ENCODE measurements at regions not wholly inside any gene's neighbourhood (a gene's known extent, or its start where the extent isn't known, plus 50 kb on each side); places are given as distances from the start of the nearest gene placed in this dataset.

DNA sequence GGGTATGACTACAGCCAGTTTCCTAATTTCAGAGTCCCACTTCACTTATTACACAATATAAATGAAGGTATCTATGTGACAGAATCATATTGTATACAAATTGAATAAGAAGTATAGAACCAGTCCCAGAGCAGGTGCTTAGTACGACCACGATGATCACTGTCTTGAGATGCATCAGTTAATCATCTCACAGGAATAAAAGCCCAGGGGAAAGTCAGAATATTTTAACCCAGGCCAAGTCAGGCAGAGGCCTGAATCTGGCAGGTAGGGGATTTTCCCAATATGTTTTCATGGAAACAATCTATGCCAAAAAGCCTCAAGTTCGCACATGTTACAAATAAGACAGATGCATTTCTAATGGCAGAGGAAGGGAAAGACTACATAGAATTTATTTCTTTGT, 758.4 kb downstream of the BCL11B start:
- H3K4me3 ChIP-seq (ENCODE audit: insufficient read depth, low read depth, low read length): no peak overlapping the region
- H3K9me3 Mint-ChIP-seq (ENCODE audit: unreplicated experiment): peaks cover 1% of the 10 kb centered on the region
- FAIRE-seq (no peak), DNase-seq (ENCODE audit: low read depth) (no peak)
- no peaks in the 10 kb centered on the region for H3K9me3 ChIP-seq (ENCODE audit: insufficient read depth, low read depth, low read length)
- H3K4me1 Mint-ChIP-seq (ENCODE audit: low read depth, unreplicated experiment): no peaks in the 10 kb centered on the region
- H3K27me3 ChIP-seq (ENCODE audit: insufficient read depth, low read length): no peaks in the 10 kb centered on the region
- H3K27ac Mint-ChIP-seq (ENCODE audit: unreplicated experiment): no peak overlapping the region
- no peak overlapping the region for H3K4me2 ChIP-seq (ENCODE audit: low read length)
- no peaks in the 10 kb centered on the region for H3K79me2 ChIP-seq (ENCODE audit: insufficient read depth, low read length)
- H4K20me1 ChIP-seq (ENCODE audit: insufficient read depth, low read length): no peaks in the 10 kb centered on the region
- H3K9ac ChIP-seq (ENCODE audit: low read length): no peak overlapping the region
- H3K27me3 Mint-ChIP-seq (ENCODE audit: low read depth, unreplicated experiment): peaks cover 21% of the 10 kb centered on the region
- no peaks in the 10 kb centered on the region for H3K4me1 ChIP-seq (ENCODE audit: insufficient read depth, low read length)
- TF ChIP-seq, protein P1, sequence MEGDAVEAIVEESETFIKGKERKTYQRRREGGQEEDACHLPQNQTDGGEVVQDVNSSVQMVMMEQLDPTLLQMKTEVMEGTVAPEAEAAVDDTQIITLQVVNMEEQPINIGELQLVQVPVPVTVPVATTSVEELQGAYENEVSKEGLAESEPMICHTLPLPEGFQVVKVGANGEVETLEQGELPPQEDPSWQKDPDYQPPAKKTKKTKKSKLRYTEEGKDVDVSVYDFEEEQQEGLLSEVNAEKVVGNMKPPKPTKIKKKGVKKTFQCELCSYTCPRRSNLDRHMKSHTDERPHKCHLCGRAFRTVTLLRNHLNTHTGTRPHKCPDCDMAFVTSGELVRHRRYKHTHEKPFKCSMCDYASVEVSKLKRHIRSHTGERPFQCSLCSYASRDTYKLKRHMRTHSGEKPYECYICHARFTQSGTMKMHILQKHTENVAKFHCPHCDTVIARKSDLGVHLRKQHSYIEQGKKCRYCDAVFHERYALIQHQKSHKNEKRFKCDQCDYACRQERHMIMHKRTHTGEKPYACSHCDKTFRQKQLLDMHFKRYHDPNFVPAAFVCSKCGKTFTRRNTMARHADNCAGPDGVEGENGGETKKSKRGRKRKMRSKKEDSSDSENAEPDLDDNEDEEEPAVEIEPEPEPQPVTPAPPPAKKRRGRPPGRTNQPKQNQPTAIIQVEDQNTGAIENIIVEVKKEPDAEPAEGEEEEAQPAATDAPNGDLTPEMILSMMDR (IDR thresholded peaks at IDR 0.05; ENCODE audit: insufficient read depth, low read depth, low read length): no peak
- TF ChIP-seq EZH2 (IDR thresholded peaks at IDR 0.05; ENCODE audit: insufficient read depth, low read length): no peak
- H2AFZ ChIP-seq (ENCODE audit: low read depth, low read length): no peak overlapping the region
- H3K4me3 Mint-ChIP-seq (ENCODE audit: unreplicated experiment): no peak overlapping the region
- no peaks in the 10 kb centered on the region for H3K36me3 ChIP-seq (ENCODE audit: insufficient read depth, low read length)
- no peaks in the 10 kb centered on the region for H3K36me3 Mint-ChIP-seq (ENCODE audit: low read depth, unreplicated experiment)
- H3K27ac ChIP-seq (ENCODE audit: low read depth, low read length): no peak overlapping the region

DNA sequence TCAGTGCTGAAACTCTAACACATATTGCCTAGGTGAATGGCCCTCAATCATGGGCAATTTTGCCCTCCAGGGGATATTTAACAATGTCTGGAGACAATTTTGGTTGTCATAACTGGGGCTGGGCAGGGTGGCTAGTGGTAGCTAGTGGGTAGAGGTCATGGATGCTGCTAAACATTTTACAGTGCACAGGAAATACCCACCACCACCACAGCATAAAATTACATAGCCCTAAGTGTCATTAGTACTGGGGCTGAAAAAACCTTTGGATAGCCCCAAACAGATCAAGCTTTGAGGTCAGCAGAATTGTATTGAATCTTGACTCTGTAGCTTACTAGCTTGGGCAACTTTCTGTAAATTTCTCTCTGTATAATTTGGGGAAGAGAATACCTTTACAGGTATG, 758.0 kb downstream of the BCL11B start:
- Histone ChIP-seq H3K27ac (ENCODE audit: low read depth, low read length) (no peak overlapping the region), H3K9ac (ENCODE audit: low read length) (no peak overlapping the region), H3K27me3 (ENCODE audit: insufficient read depth, low read length) (no peaks in the 10 kb centered on the region), H2AFZ (ENCODE audit: low read depth, low read length) (no peak overlapping the region), H3K9me3 (ENCODE audit: insufficient read depth, low read depth, low read length) (no peaks in the 10 kb centered on the region), H3K79me2 (ENCODE audit: insufficient read depth, low read length) (no peaks in the 10 kb centered on the region), H3K4me2 (ENCODE audit: low read length) (no peak overlapping the region), H4K20me1 (ENCODE audit: insufficient read depth, low read length) (no peaks in the 10 kb centered on the region), H3K4me1 (ENCODE audit: insufficient read depth, low read length) (no peaks in the 10 kb centered on the region), H3K36me3 (ENCODE audit: insufficient read depth, low read length) (no peaks in the 10 kb centered on the region), H3K4me3 (ENCODE audit: insufficient read depth, low read depth, low read length) (no peak overlapping the region)
- H3K4me3 Mint-ChIP-seq (ENCODE audit: unreplicated experiment): no peak overlapping the region
- no peak overlapping the region for H3K27ac Mint-ChIP-seq (ENCODE audit: unreplicated experiment)
- no peaks in the 10 kb centered on the region for H3K36me3 Mint-ChIP-seq (ENCODE audit: low read depth, unreplicated experiment)
- peaks cover 21% of the 10 kb centered on the region for H3K27me3 Mint-ChIP-seq (ENCODE audit: low read depth, unreplicated experiment)
- DNase-seq (ENCODE audit: low read depth): no peak
- TF ChIP-seq, protein P1 (IDR thresholded peaks at IDR 0.05; ENCODE audit: insufficient read depth, low read depth, low read length): no peak
- TF ChIP-seq EZH2 (IDR thresholded peaks at IDR 0.05; ENCODE audit: insufficient read depth, low read length): no peak
- peaks cover 1% of the 10 kb centered on the region for H3K9me3 Mint-ChIP-seq (ENCODE audit: unreplicated experiment)
- no peak for FAIRE-seq
- H3K4me1 Mint-ChIP-seq (ENCODE audit: low read depth, unreplicated experiment): no peaks in the 10 kb centered on the region

DNA sequence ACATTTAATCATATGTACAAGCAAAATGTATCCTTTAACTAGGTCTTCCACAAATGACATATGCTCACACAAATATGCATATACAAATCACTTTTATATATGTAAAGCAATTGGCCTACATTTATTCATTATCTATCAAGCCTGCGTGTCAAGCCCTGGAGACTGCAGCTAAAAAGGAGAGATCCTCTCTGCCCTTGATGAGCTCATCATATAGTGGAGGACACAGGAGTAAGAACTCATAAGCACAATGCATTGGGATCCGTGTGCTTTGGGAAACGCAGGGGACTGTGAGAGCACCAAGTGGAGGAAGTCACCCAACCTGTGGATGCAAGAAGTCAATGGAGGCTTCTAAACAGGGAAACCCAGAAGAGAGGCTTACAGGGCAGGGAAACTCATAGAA, 735.7 kb downstream of the BCL11B start:
- FAIRE-seq (no peak), DNase-seq (ENCODE audit: low read depth) (no peak)
- Mint-ChIP-seq H3K27ac (ENCODE audit: unreplicated experiment) (no peak overlapping the region), H3K27me3 (ENCODE audit: low read depth, unreplicated experiment) (peaks cover 7% of the 10 kb centered on the region), H3K4me3 (ENCODE audit: unreplicated experiment) (no peak overlapping the region), H3K4me1 (ENCODE audit: low read depth, unreplicated experiment) (no peaks in the 10 kb centered on the region), H3K36me3 (ENCODE audit: low read depth, unreplicated experiment) (no peaks in the 10 kb centered on the region), H3K9me3 (ENCODE audit: unreplicated experiment) (no peaks in the 10 kb centered on the region)
- no peak overlapping the region for H3K4me2 ChIP-seq (ENCODE audit: low read length)
- H3K9ac ChIP-seq (ENCODE audit: low read length): no peak overlapping the region
- no peaks in the 10 kb centered on the region for H3K79me2 ChIP-seq (ENCODE audit: insufficient read depth, low read length)
- no peak overlapping the region for H3K27ac ChIP-seq (ENCODE audit: low read depth, low read length)
- no peaks in the 10 kb centered on the region for H4K20me1 ChIP-seq (ENCODE audit: insufficient read depth, low read length)
- no peaks in the 10 kb centered on the region for H3K4me1 ChIP-seq (ENCODE audit: insufficient read depth, low read length)
- H3K27me3 ChIP-seq (ENCODE audit: insufficient read depth, low read length): no peaks in the 10 kb centered on the region
- no peaks in the 10 kb centered on the region for H3K36me3 ChIP-seq (ENCODE audit: insufficient read depth, low read length)
- no peak for TF ChIP-seq EZH2 (IDR thresholded peaks at IDR 0.05; ENCODE audit: insufficient read depth, low read length)
- TF ChIP-seq, protein P1 (IDR thresholded peaks at IDR 0.05; ENCODE audit: insufficient read depth, low read depth, low read length): no peak
- no peak overlapping the region for H3K4me3 ChIP-seq (ENCODE audit: insufficient read depth, low read depth, low read length)
- H3K9me3 ChIP-seq (ENCODE audit: insufficient read depth, low read depth, low read length): no peaks in the 10 kb centered on the region
- no peak overlapping the region for H2AFZ ChIP-seq (ENCODE audit: low read depth, low read length)

All from astrocyte (in vitro differentiated cells and primary cell).